ENCODE measurements at regions not wholly inside any gene's neighbourhood (a gene's known extent, or its start where the extent isn't known, plus 50 kb on each side); places are given as distances from the start of the nearest gene placed in this dataset.

DNA sequence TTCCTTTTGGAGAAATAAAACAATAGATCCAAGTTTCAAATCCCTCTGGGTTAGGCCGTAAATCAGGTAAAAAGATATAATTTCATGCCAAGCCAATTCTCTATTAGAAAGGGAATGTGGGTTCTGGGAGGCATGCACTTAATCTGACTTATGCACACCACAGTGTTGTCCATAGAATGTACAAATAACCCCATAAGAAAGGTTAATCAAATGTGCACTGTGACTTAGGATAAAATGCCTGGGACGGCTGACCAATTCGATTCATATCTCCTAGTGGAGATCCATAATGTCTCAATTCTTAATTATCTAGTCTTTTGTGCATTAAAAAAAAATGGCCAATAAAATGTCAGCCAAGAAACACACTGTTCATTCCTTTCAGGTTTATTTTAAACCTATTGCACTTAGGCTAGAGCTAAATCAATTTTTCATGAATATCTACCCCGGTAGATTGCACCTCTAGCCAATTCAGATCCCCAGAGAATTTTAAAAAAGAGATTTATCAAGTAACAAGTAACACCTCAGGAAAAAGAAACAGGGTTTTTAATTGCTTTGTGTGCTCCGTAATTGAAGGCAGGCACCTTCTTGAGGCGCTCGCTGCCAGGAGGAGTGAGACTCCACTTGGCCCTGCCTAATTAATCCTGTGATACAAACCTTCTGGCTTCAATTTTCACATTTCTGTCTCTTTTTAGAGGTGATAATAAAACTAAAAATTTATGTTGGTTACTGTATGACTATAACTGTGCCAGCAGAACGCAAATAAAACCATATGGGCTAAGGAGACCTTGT lies 265.1 kb downstream of the ETV1 start:
- TF ChIP-seq, protein P1, sequence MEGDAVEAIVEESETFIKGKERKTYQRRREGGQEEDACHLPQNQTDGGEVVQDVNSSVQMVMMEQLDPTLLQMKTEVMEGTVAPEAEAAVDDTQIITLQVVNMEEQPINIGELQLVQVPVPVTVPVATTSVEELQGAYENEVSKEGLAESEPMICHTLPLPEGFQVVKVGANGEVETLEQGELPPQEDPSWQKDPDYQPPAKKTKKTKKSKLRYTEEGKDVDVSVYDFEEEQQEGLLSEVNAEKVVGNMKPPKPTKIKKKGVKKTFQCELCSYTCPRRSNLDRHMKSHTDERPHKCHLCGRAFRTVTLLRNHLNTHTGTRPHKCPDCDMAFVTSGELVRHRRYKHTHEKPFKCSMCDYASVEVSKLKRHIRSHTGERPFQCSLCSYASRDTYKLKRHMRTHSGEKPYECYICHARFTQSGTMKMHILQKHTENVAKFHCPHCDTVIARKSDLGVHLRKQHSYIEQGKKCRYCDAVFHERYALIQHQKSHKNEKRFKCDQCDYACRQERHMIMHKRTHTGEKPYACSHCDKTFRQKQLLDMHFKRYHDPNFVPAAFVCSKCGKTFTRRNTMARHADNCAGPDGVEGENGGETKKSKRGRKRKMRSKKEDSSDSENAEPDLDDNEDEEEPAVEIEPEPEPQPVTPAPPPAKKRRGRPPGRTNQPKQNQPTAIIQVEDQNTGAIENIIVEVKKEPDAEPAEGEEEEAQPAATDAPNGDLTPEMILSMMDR (IDR thresholded peaks at IDR 0.05) = no peak
- no peak for TF ChIP-seq POLR2A (IDR thresholded peaks at IDR 0.05)
